OCI-M1 (cell line): ENCODE measurements at regions not wholly inside any gene's neighbourhood (a gene's known extent, or its start where the extent isn't known, plus 50 kb on each side); places are given as distances from the start of the nearest gene placed in this dataset.
"Not testable (repeated sequence)": the region's sequence is repeated elsewhere in the genome, so short reads cannot be mapped to it uniquely, and the experiment has no call there.

Experiments used
- DNase-seq: peaks from one replicate; lab custom pipeline; 2025; lab: John Stamatoyannopoulos, UW

DNA sequence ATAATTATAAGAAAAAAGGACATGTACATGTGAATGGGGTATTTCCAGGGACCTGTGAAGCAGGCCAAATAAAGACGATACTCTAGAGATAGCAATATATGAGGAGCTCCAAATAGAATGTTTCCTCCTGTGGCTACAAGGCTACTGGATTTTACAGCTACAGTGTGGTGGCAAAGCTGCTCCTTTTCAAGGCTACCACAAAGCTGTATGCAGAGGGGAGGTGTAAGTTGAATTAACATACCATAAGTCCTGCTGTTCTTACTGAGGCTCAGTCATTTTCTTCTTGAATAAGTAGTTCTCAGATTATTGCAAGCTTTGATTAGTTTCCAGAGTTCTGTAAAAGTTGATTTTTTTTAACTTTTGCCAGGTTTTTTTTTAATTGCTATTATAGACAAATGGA, 1184.6 kb upstream of the EPHA6 start:
- no peak for DNase-seq

DNA sequence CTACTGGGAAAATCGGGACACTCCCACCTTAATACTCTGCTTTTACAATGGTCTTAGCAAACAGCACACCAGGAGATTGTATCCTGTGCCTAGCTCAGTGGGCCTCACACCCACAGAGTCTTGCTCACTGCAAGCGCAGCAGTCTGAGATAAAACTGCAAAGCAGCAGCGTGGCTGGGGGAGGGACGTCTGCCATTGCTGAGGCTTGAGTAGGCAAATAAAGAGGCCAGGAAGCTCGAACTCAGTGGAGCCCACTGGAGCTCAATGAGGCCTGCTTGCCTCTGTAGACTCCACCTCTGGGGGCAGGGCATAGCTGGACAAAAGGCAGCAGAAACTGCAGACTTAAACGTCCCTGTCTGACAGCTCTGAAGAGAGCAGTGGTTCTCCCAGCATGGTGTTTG, 1169.1 kb upstream of the EPHA6 start:
- no peak for DNase-seq

DNA sequence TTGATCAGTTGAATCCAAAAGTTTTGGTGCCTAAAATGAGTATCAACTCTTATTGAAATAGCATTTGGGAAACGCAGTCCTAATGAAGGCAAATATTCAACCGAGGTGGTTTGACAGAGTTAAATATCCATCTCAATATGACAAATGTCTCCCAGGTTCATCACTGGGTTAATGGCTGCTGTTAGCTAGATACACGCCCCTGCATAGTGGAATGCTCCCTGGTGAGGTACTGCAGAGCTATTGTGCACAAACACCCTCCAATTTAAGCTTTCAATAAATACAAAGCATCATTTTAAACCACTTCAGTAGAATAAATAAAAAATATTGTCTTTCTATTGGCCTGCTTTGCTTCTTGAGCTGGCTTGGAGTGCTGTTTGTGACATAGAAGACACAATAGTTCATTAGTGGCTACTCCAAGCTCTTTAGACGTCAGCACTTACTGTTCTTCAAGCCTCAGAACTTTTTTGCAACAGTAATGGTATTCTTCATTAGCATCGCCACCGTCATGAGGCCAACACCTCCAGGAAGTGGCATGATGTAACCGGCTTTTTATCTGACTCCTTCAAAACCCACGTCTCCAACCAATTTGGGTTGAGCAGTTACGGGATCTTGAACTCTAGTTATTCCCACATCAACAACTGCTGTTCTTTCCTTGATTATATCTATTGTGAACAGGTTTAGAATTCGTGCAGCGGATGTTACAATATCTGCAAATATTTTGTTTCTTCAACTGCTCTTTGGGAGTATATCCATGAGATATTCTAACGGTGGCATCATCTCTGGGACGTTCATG, 1159.6 kb upstream of the EPHA6 start:
- DNase-seq = no peak

DNA sequence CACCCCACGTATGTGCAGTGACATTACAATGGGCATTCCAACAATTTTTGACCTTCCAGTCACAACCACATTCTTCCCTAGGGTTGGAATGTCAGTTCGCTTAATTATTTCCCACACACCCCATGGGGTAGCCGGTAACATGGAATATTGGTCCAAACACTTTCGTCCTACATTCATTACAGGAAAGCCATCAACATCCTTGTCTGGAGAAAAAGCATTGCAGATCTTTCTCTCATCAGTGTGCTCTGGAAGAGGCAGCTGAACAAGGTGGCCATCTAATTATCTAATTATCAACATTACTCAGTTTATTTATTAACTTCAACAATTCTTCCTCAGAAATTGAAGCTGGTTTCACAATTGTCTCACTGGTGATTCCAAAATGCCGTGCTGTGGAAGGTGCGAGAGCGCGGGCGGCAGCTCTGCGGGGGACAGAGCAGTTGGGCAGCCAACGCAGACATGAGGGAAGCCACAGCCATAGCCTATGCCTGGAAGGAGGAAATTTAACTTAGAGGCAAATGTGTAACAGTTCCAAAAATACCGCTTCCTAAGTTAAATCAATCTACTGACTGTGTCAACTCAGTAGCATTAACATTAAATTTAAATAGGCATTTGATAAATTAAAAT, 1158.9 kb upstream of the EPHA6 start:
- DNase-seq = no peak

DNA sequence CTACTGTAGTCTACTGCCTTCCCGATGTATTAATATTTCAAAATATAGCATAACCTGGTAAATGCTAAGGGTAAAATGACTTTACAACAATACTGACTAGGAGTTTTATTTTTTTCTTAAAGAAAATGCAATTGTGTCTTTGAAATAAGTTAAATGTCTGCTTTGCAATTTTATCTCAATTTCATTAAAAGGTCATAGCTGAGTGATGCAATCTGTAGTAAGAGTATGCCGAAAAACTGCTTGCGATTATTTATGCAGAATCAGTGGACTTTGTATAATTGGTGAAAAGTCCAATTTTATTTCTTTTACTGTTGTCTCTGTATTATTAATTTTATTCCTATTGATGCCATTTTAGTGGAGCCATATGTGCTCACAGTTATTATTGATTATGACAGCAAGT, 1143.6 kb upstream of the EPHA6 start:
- DNase-seq = peak; percentile 22

DNA sequence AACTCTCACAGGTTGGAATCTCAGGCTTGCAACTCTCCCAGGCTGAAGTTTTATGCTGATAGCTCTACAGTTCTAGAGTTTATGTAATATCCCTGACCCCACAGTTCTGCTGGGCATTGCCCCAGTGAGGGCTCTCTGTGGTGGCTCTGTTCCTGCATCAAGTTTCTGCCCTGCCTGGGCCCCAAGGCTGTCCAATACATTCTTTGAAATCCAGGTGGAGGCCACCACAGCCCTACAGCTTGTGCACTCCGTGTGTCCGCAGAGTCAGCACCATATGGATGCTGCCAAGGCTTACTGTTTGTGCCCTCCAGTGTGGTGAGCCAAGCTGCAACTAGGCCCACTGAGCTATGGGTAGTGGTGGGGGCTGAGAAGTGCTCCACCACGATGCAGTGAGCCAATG, 1141.2 kb upstream of the EPHA6 start:
- DNase-seq = no peak

DNA sequence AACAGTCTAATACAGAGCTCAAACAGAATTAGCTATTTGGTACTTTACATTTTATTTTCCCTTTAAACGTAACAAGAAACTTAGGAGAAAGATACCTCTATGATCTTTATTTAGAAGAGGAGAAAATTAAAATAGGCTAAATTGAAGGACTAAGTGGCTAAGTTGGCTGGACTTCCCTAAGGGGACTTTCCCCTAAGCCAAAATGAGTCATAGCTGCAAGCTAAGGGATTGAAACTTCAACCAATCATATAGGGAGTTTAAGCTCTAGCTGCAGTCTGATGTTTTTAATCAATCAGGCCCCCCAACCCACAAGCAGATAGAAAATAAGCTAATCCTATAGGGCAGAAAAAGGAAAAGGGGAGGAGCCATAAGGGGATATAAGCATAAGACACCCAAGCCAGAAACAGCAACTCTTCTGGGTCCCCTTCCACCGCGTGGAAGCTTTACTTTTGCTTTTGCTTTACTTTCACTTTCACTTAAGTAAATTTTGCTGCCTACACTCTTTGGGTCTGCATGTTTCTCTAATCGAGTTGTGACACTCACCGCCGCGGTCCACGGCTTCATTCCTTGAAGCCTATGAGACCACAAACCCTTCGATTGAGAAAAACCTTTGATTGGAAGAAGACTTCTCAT, 1108.5 kb upstream of the EPHA6 start:
- peak; percentile 96 for DNase-seq

DNA sequence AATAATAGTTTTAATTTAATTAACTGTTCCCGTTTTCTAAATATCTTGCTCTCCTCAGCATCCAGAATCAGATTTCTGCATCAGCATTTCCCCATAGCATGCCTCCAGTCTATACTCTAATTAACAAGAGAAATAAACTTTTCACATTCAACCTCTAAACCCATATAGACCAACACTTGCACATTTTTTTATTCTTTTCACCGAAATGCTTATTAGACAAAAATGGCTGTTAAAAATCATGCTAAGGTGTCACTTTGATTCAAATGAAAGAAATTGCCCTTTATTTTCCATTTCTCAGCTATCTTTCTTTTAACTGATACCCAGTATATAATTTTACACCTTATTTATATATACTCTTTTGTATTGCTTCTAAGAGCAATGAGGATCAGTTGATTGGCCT, 1107.1 kb upstream of the EPHA6 start:
- DNase-seq = no peak

DNA sequence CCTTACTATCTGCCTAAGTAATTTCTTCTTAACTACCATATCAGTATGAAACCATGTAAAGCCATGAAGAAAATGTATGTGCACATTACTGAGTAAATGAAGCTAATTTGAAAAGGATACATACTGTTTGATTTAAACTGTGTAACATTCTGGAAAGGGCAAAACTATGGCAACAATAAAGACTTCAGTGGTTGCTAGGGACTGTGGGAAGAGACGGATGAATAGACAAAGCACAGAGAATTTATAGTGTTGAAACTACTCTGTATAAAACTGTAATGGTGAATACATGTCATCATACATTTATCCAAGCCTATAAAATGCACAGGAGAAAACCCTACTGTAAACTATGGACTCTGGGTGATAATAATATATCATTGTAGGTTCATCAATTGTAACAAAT, 1103.7 kb upstream of the EPHA6 start:
- no peak for DNase-seq

DNA sequence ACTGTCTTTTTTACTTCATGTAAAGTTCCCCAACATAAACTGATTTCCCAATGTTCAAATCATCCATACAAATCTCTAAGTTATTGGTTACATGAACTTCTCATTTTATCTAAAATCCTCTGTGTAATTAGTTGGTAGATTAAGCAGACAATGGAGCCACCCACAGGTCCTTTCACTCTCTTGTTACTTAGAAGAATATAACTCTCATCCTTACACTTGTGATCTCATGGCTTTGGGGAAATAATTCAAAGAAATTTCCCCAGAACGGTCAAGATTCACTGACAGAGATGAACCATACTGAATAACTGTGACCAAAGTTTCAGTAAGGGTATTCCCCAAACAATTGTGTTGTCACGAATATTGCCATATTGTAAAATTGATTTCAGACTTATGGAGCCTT, 1102.6 kb upstream of the EPHA6 start:
- peak; percentile 28 for DNase-seq

DNA sequence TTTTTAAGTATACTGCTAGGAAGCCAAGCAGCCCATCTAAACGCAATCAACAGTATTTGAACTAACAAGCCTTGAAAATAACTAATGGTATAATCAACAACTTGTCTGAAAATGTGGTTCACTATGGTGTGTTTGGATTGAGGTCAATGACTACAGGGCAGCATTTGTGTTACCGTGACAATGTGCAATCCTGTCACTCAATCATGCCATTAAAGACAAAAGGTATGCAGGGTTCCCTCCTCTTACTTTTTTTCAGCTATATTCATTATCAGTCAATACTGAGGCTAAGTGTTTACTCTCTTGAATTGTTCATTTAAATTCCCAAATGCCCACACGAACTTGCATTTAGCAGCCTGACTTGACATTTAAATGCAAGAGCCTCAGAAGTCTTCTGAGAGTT, 1099.3 kb upstream of the EPHA6 start:
- DNase-seq = no peak

DNA sequence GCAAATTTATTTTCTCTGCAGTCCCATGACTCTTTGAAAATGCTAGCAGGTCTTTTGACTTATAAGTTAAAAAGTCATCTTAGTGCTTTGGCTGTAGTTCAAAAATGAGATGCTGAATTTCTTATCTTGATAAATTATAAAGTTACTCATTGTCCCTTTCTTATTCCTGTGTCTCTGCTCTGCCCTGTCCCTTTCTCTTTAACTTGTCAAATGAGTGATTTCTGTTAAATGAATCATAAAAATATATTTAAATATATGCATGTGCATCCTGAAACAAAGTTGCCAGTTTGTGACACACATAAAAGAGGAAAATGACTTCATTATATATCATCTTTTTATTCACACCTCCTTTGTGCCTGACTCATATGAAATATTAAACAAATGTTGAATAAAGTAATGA, 1097.3 kb upstream of the EPHA6 start:
- no peak for DNase-seq

DNA sequence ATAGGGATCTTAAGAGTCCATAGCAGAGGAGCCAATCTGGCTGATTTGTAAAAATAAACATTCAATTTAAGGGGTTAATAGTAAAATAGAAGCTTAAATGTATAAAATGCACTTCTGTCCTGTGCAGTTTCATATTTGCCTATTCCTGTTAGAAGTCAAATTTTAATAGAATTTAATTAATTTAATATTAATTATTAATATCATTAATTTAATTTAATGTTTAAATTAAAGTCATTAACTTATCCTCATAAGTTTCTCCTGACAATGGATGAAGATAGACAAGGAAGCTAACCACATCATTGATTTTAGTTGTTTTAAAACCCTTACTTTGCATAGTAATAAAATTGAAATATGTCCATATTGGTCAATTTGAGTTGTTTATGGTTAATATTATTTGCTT, 1096.2 kb upstream of the EPHA6 start:
- DNase-seq = no peak

DNA sequence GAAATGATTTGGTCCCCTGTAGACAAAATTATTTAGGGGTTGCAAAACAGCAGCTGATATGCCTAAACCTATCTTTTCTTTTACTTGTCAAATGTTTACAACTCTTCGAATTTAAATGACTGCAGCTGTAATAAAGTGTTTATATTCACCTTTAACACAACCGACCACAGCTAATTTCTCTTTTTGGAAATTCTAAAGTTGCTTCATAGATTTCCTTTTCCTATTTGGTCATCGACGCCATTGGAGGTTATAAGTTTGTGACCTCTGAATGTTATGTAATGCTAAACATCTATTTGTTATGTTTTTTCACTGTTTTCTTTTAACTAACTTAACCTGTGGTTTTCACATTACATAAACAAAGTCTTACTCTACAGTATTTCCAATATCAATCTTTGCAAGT, 1094.9 kb upstream of the EPHA6 start:
- DNase-seq = no peak

DNA sequence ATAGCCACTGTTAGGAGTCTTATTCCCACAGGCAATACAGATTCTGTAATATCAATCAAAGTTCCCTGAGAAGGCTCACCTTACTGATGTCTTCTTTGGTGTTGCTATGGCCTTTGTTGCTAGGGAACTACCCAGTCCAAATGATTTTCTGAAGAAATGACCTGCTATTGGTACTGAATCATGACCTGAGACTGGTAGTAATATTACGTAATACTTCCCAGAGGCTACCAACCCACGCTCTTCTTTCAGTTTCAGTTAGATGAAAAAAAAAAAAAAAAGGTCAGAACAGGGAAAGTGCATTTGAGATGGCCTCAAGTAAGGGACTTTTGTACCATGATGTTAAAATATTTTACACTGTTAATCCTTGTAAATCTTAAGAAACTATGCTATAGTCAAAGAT, 1092.5 kb upstream of the EPHA6 start:
- DNase-seq = peak; percentile 88

DNA sequence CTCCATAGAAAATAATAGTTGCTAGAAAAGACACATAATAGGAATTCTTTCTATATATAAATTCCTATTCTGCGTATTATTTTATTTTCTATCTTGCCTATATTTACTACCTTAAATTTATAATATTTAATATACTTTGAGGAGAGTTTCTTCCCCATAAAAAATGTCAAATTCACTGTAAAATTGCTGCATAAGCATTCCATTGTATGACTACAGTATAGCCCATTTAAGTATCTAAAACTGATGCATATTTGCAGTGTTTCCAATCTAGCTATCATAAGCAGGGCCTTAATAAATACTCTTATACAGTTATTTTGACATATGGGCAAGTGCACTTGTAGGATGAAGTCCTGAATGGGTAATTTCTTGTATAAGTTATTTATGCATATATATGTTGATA, 1088.6 kb upstream of the EPHA6 start:
- DNase-seq = no peak

DNA sequence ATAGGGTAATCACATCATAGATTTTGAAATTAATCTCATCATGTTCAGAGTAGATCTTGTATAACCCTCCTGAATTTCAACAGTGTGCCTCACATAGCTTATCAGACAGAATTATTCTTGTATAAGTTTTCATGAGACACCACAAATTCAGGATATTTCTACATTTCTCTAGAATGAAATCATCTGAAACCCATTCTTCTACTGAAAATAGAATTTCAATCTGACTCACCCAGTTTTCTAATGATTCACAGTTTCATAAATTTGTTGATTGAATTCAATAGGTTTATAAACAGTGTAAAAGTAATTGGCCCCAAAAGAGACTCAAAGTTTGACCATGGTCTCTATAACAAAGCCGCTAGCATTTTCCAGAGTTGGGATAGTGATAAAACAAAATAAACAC, 1082.6 kb upstream of the EPHA6 start:
- no peak for DNase-seq

DNA sequence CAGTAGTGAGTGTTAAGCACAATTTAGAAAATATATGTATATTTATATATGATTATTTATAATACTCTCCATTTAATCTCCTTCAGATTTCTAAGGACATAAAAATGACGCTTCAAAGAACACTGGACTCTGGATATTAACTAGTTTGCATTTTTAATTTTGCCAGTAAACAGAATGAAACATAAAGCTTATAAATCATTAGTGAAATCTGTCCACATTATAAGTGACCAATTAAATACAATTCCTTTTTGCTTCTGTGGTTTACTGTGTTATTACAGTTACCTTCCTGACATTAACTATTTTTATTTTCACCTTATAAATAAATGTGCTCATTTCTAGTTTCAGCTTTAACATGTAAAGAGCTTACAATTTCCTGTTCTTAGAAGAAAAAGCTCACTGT, 1081.1 kb upstream of the EPHA6 start:
- DNase-seq = no peak

DNA sequence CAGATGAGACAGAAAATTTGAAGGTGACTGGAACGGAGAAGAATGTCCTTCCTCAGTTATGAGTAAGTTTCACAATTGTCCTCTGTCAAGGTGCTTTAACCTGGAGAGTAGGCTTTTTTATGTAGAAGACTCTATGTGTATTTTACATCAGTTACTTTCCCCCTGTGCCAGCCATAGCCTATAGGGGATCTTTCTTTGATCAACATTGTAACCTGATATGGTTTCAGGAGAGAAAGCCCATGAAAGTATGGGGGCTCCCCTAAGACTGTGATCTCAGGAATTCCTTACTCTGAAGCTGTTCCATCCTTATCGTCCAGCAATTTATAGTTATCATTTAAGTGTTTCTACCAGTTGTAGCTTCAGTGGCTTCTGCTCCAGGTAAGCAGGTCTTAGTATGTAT, 1076.3 kb upstream of the EPHA6 start:
- no peak for DNase-seq

DNA sequence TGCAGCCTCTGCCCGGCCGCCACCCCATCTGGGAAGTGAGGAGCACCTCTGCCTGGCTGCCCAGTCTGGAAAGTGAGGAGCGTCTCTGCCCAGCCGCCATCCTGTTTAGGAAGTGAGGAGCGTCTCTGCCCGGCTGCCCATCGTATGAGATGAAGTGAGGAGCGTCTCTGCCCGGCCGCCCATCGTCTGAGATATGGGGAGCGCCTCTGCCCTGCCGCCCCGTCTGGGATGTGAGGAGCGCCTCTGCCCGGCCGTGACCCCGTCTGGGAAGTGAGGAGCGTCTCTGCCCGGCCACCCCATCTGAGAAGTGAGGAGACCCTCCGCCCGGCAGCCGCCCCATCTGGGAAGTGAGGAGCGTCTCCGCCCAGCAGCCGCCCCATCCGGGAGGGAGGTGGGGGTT, 1069.5 kb upstream of the EPHA6 start:
- DNase-seq = not testable (repeated sequence)

DNA sequence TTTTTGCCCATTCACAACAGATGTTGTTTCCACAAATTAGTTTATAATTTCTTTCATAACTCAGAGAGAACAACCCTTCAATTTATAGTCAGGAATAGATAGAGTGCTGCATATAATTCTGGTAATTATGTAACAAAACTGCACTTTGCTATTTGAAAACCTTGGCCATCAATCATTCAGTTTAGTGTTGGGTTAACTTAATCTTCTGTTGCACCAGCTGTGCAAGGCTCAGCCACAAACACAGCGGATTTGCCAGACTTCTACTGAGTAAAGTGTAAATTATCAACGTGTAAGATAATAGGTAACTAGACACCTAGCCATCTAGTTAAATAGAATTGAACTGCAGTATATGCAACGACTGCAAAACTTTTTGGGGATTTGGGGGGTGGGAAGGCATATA, 1064.3 kb upstream of the EPHA6 start:
- no peak for DNase-seq

DNA sequence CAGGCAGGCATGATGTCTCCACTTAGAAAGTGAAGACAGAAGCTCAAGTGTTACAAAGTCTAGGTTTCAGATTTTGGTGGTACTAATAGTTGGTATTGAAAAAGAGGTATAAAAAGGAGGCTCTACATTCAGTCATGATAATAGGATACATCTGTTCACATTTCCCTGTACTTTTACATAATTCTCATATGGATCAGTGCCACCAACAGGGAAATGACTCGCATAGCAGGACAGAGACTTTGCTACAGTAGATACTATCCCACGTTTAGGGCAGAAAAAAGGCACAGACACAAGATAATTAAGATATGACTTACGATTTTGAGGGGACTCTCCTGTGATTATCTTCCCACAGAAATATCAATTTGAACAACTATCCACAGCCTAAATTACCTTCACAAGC, 1062.9 kb upstream of the EPHA6 start:
- peak; percentile 44 for DNase-seq

DNA sequence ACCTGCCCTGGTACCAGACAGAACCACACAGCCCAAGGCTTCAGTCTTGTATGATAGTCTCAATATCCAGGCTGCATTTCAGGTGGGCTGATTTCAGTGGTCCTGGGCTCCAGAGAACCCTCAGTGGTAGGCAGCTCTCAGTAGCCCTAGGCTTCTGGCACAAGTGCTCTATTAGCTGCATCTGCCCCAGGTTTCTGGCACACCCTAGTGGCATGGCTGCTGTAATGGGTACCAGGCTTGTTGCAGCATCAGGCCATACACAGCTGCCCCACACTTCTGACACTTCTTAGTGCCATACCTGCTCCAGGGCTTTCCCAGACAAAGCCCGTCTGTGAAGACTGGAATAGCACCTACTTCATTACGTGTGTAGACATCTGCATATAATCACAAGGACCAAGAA, 1062.2 kb upstream of the EPHA6 start:
- no peak for DNase-seq

DNA sequence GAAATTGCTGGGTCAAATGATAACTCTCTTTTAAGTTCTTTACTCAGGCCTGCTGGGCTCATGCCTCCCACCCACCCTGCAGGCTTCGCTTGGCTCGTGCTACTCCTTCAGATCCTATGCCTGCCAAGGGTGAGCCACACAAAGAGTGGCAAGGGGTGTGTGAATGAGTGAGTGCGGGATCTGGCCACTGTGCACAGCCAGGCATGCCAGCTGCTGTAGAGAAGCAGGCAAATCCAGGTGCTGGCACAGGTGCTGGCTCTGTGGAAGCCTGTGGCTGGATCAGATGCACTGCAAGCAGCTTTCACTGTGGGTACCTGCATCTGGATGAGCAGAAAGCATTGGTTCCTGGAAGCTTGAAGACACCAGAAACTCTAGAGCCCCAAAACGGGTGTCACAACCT, 1055.7 kb upstream of the EPHA6 start:
- DNase-seq = no peak
